WI38 (cell line): ENCODE measurements at regions not wholly inside any gene's neighbourhood (a gene's known extent, or its start where the extent isn't known, plus 50 kb on each side); places are given as distances from the start of the nearest gene placed in this dataset.
"Not testable (repeated sequence)": the region's sequence is repeated elsewhere in the genome, so short reads cannot be mapped to it uniquely, and the experiment has no call there.

Experiments
- H3K4me3 ChIP-seq: 2 replicates; pipeline ENCODE4 v1.5.1; 2011; ENCODE audit warnings: low read depth, mild to moderate bottlenecking, control low read depth, low read length
- CTCF ChIP-seq: IDR thresholded peaks from 2 replicates; pipeline ENCODE4 v1.5.1; 2012; ENCODE audit warnings: low read depth, mild to moderate bottlenecking, control low read depth, low read length

- TF ChIP-seq CTCF: no peak
- H3K4me3 ChIP-seq: no peak overlapping the region
These were observed 253.0 kb downstream of the RNF144B start for GRCh38 chr6:18640134-18640533.

- H3K4me3 ChIP-seq: no peak overlapping the region
- no peak for TF ChIP-seq CTCF
These were observed 253.6 kb downstream of the RNF144B start for GRCh38 chr6:18640754-18641153.

GRCh38 chr6:18654821-18655220 is 267.7 kb downstream of the RNF144B start:
- no peak for TF ChIP-seq CTCF

GRCh38 chr6:18656506-18656905 is 269.4 kb downstream of the RNF144B start:
- no peak overlapping the region for H3K4me3 ChIP-seq
- TF ChIP-seq CTCF: no peak

More at GRCh38 chr6:18654821-18655220, 267.7 kb downstream of the RNF144B start:
- H3K4me3 ChIP-seq: no peak overlapping the region

- not testable (repeated sequence) for H3K4me3 ChIP-seq
These were observed 272.8 kb downstream of the RNF144B start for GRCh38 chr6:18659994-18660393.

GRCh38 chr6:18663011-18663410 is 275.9 kb downstream of the RNF144B start:
- TF ChIP-seq CTCF: no peak
- H3K4me3 ChIP-seq: no peak overlapping the region

GRCh38 chr6:18664401-18664800 is 277.3 kb downstream of the RNF144B start:
- TF ChIP-seq CTCF: no peak
- no peak overlapping the region for H3K4me3 ChIP-seq

- TF ChIP-seq CTCF: no peak
These were observed 280.5 kb downstream of the RNF144B start for GRCh38 chr6:18667612-18668011.

More at GRCh38 chr6:18667612-18668011, 280.5 kb downstream of the RNF144B start:
- H3K4me3 ChIP-seq: no peak overlapping the region
